HEK293T (cell line): ENCODE measurements at regions not wholly inside any gene's neighbourhood (a gene's known extent, or its start where the extent isn't known, plus 50 kb on each side); places are given as distances from the start of the nearest gene placed in this dataset.

Experiments
- ARNT ChIP-seq: fragments of 450-650 bp; IDR thresholded peaks from 2 replicates; pipeline ENCODE4 v1.6.1; 2017; ENCODE audit warnings: mild to moderate bottlenecking
- BHLHE40 ChIP-seq: fragments of 450-650 bp; IDR thresholded peaks from 2 replicates; pipeline ENCODE4 v1.6.1; 2016; ENCODE audit warnings: mild to moderate bottlenecking, moderate library complexity, borderline replicate concordance
- ELF4 ChIP-seq: fragments of 450-650 bp; IDR thresholded peaks from 2 replicates; pipeline ENCODE4 v1.6.1; 2017; ENCODE audit warnings: antibody characterized with exemption
- FOXA1 ChIP-seq: fragments of 450-650 bp; IDR thresholded peaks from 2 replicates; pipeline ENCODE4 v1.6.1; 2016; ENCODE audit warnings: mild to moderate bottlenecking
- FOXK2 ChIP-seq: fragments of 450-650 bp; IDR thresholded peaks from 2 replicates; pipeline ENCODE4 v1.6.1; 2016; ENCODE audit warnings: mild to moderate bottlenecking
- FOXM1 ChIP-seq: fragments of 450-650 bp; IDR thresholded peaks from 2 replicates; pipeline ENCODE4 v1.6.1; 2017; ENCODE audit warnings: mild to moderate bottlenecking, borderline replicate concordance
- HDGF ChIP-seq: fragments of 450-650 bp; IDR thresholded peaks from 2 replicates; pipeline ENCODE4 v1.6.1; 2017; ENCODE audit warnings: antibody characterized with exemption, borderline replicate concordance
- L3MBTL2 ChIP-seq: fragments of 450-650 bp; conservative IDR thresholded peaks from 2 replicates; pipeline ENCODE4 v1.6.1; 2016; ENCODE audit warnings: mild to moderate bottlenecking
- NFRKB ChIP-seq: fragments of 450-650 bp; IDR thresholded peaks from 2 replicates; pipeline ENCODE4 v1.6.1; 2016; ENCODE audit warnings: mild to moderate bottlenecking, moderate library complexity
- SP1 ChIP-seq: fragments of 450-650 bp; IDR thresholded peaks from 2 replicates; pipeline ENCODE4 v1.6.1; 2017
- SUZ12 ChIP-seq: fragments of 450-650 bp; IDR thresholded peaks from 2 replicates; pipeline ENCODE4 v1.6.1; 2016; ENCODE audit warnings: mild to moderate bottlenecking
- TARDBP ChIP-seq: fragments of 450-650 bp; IDR thresholded peaks from 2 replicates; pipeline ENCODE4 v1.6.1; 2016
- TF ChIP-seq, protein P1 (sequence below): fragments of 450-650 bp; IDR thresholded peaks from 2 replicates; pipeline ENCODE4 v1.6.1; 2016

GRCh38 chr1:38526046-38526445 is 333.5 kb downstream of the RRAGC start:
- TF ChIP-seq L3MBTL2 (no peak), BHLHE40 (no peak), TARDBP (no peak), FOXM1 (no peak), FOXK2 (no peak), FOXA1 (no peak), ARNT (no peak), SP1 (no peak), ELF4 (no peak), HDGF (no peak), NFRKB (no peak), SUZ12 (no peak)
- TF ChIP-seq, protein P1, sequence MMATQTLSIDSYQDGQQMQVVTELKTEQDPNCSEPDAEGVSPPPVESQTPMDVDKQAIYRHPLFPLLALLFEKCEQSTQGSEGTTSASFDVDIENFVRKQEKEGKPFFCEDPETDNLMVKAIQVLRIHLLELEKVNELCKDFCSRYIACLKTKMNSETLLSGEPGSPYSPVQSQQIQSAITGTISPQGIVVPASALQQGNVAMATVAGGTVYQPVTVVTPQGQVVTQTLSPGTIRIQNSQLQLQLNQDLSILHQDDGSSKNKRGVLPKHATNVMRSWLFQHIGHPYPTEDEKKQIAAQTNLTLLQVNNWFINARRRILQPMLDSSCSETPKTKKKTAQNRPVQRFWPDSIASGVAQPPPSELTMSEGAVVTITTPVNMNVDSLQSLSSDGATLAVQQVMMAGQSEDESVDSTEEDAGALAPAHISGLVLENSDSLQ = no peak
